NCI-H446 (cell line): ENCODE measurements at regions not wholly inside any gene's neighbourhood (a gene's known extent, or its start where the extent isn't known, plus 50 kb on each side); places are given as distances from the start of the nearest gene placed in this dataset.
"Not testable (repeated sequence)": the region's sequence is repeated elsewhere in the genome, so short reads cannot be mapped to it uniquely, and the experiment has no call there.

Source experiments
- DNase-seq, 2 experiments: peaks; one replicate each; lab custom pipeline; 2025; lab: John Stamatoyannopoulos, UW

DNA sequence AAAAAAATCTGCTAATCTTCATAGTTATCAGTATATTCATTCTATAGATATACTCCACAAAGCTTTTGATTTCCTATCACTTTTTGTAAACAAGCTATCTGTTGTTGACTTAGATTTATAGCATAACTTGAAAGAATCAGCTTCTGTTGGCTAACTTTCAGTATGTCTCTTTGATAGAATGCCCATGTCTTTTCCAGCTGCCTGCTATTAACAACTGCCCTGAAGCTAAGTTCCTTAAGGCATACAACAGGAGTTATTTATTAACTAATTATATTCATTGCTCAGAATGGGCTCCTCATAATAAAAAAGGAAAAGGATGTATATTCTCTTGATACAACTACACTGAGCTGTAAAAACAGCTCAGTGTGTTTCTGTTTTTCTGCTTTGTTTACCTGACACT lies 293.9 kb downstream of the TUSC7 start:
- no peak for DNase-seq

DNA sequence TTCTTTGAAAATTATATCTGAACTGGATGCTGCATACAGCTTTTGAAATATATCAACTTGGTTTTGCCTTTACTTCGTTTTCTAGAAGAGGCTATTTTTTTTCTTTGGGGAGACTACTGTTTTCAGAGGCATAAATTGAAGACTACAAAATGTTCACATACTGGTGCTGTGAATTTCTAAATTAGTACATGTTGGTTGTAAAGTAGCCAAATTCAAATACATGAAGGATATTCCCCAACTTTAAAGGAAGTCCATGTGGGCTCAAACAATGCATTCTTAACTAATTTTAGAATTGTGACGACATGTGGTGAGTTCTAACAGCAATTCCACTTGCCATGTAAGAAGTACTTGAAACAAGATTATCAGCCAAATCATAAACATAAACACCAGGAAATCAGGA lies 295.7 kb downstream of the TUSC7 start:
- DNase-seq: no peak

DNA sequence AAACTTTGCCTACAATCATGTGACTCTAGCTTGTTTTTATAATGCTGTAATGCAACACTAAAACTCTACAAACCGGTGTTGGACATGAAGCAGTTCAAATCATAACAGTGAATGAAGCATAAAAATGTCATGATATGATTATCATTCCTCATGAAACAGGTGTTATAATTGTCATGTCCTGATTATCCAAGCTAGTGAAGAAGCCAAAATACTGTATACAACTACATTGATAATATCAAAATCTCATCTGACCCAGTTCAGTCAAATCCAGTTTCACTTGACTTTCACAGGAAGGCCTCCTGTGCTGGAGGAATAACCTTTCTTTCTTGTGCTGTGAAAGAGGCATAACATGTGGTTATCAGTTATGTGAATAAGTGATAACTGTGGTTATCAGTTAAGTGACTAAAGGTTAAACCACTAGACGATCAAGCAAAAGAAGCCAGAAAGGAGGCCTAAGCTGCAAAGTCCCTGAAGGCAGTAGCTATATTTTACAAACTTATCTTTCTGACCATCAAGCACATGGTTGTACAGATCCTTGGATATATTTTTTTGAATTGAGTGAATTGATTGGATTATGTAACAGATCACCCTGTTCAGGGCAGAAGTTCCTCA lies 296.4 kb downstream of the TUSC7 start:
- no peak for DNase-seq

- DNase-seq: no peak
Observed at GRCh38 chr3:117010318-117010717, 300.7 kb downstream of the TUSC7 start.

DNA sequence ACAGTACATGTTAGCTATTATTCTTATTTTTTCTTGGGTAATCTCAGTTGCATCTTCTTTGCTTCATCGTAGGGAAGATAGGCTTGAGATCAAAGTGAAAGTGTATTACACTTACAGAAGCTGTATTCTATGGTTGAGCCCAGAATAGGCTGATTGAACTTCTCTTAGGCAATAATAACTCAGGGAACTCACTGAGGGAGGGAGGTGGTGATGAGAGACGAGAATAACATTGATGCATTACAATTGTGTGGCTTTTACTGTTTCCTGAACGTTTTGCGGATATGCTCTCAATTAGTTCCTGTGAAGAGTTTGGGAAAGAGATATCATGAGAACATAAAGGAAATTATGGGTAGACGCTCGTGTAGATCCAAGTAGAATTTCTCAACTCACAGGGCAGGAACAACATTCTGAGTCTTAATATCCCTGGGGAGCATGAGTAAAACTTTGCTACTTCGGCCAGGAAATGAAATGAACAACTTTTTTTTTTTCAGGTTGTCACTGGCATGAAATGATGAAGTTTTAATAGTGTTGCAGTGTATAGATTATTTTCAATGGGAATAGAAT lies 302.2 kb downstream of the TUSC7 start:
- no peak for DNase-seq

GRCh38 chr3:117016378-117016777 lies 306.8 kb downstream of the TUSC7 start:
- no peak for DNase-seq

GRCh38 chr3:117017135-117017894 lies 307.7 kb downstream of the TUSC7 start:
- no peak for DNase-seq

GRCh38 chr3:117018655-117019054 lies 309.1 kb downstream of the TUSC7 start:
- no peak for DNase-seq

- DNase-seq: peak; percentile 80 to 85
Observed at GRCh38 chr3:117019082-117019713, 309.6 kb downstream of the TUSC7 start.

DNA sequence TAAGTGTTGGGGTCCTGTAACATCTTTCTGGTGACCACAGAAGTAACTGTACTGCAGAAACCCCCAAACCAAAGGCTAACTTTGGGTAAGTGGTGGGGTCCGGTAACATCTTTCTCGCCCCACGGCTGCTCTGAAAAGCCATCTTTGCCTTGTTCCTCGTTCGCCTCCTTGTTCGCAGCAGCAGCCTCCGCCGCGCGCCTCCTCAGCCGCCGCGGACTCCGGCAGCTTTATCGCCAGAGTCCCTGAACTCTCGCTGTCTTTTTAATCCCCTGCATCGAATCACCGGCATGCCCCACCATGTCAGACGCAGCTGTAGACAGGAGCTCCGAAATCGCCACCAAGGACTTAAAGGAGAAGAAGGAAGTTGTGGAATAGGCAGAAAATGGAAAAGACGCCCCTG lies 316.8 kb downstream of the TUSC7 start:
- no peak for DNase-seq

GRCh38 chr3:117035745-117036144 lies 326.2 kb downstream of the TUSC7 start:
- DNase-seq: no peak

GRCh38 chr3:117036259-117036799 lies 326.8 kb downstream of the TUSC7 start:
- DNase-seq: no peak

GRCh38 chr3:117045143-117045542 lies 335.6 kb downstream of the TUSC7 start:
- no peak for DNase-seq

DNA sequence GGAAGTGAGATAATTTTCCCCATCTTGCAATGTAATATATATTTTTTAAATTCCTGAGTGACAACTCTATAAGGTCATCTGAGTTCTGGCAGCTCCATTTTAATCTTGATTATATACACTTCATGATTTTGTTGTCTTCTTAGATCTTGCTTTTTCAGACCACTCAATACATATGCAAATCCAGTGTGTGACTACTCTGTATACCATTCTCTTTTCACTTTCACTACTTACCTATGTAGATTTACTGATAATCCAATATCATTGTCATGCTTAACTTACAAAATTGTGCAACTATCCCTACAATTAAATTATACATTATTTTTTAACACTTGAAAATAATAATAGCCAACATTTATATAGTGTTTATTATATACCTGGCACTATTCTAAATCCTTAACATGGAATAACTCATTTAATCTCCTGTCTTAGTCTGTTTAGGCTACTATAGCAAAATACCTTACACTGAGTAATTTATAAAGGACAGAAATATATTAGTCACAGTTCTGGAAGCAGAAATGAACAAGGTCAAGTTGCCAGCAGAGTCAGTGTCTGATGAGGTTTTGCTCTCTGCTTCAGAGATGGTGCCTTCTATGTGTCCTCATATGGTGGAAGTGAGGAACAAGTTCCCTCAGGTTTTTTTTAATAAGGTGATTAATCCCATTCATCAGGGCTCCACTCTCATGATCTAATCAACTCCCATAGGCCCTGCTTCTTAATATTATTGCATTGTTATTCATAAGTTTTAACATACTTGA lies 338.5 kb downstream of the TUSC7 start:
- no peak for DNase-seq

DNA sequence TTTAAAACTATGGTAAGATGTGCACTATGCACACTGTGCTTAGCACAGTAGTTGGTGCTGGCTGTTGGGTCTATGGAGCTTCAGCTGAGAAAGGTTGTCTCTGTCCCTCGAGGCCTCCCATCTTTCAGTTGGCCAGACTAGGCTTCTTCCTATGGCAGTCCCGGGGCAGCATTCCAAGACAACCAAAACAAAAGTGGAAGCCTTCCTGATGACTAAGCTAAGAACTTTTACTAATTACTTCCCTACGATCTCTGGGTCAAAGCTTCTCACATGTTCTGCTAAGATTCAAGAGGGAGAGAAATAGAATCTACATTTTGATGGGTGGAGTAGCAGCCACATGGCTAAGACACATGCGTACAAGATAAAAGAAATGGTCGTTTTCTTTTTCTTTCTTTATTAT lies 342.8 kb downstream of the TUSC7 start:
- peak in 1 of 2 experiments; percentile 14 for DNase-seq

DNA sequence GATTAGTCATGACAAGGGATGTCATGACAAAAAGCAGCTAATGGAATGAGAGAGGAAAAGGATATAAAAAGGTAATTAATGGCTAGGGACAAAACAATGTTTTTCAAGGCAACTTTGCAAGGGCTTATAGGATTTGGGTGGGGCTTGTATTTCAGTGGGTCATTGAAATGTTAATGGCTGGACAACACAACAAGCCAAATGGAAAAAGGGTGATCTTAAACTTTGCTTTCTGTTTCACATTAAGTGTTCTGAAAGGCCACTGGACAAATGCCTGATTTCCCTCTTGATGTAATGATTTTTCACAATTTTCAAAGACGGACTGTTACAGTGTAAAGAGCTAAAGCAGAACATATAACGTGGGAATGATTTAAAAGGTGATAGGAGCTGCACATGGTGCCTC lies 345.0 kb downstream of the TUSC7 start:
- DNase-seq: no peak

- DNase-seq: not testable (repeated sequence)
Observed at GRCh38 chr3:117056946-117057345, 347.4 kb downstream of the TUSC7 start.

GRCh38 chr3:117059067-117059955 lies 349.7 kb downstream of the TUSC7 start:
- DNase-seq: peak; percentile 51 to 76

GRCh38 chr3:117059956-117060270 lies 350.3 kb downstream of the TUSC7 start:
- DNase-seq: peak in 1 of 2 experiments; percentile 64

GRCh38 chr3:117063930-117064329 lies 354.4 kb downstream of the TUSC7 start:
- DNase-seq: no peak

DNA sequence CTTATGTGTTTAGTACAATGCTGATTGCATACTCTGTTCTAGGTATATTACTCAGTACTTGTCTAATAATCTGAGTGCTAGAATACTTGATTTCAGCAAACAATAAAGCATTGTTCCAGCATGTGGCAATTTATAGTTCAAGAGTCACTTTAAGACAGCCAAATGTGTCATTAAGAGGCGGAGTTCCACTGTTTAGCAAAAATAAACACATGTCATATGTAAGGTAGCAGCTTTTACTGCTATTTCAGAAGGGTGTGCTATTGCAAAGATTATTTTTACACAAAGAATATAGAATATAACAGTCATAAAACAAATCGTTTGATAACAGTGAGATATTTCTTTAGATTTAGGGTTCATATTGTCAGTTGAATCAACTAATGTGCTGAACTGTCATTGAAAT lies 358.7 kb downstream of the TUSC7 start:
- no peak for DNase-seq
